T-helper 17 cell (primary cell): ENCODE measurements at regions not wholly inside any gene's neighbourhood (a gene's known extent, or its start where the extent isn't known, plus 50 kb on each side); places are given as distances from the start of the nearest gene placed in this dataset.

ENCODE experiments used
- ATAC-seq: fragments of 150-1000 bp; cut with Tn5 transposase; 2 replicates; pipeline ENCODE4 v1.10.0; 2021; ENCODE audit warnings: mild to moderate bottlenecking, moderate library complexity
- DNase-seq, 3 donors: peaks; one replicate each; pipeline versions ENCODE4 v3.0.0 to v3.0.0-alpha.2; 2020 to 2021
- H3K9me3 ChIP-seq: one replicate; pipeline ENCODE4 v1.7.0; 2013; ENCODE audit warnings: low read length, mild to moderate bottlenecking; ENCODE audit not compliant: control insufficient read depth, poor library complexity, severe bottlenecking
- H3K27ac Mint-ChIP-seq: one replicate; pipeline ENCODE4 v1.8.0; 2022; ENCODE audit warnings: mild to moderate bottlenecking, moderate library complexity, mixed read lengths
- H3K27me3 Mint-ChIP-seq: one replicate; pipeline ENCODE4 v1.8.0; 2022; ENCODE audit warnings: mixed read lengths
- H3K36me3 Mint-ChIP-seq: one replicate; pipeline ENCODE4 v1.8.0; 2022; ENCODE audit warnings: low read depth, mixed read lengths
- H3K4me1 Mint-ChIP-seq: one replicate; pipeline ENCODE4 v1.8.0; 2022; ENCODE audit warnings: mild to moderate bottlenecking, mixed read lengths
- H3K4me3 Mint-ChIP-seq: one replicate; pipeline ENCODE4 v1.8.0; 2022; ENCODE audit warnings: mild to moderate bottlenecking, moderate library complexity, mixed read lengths

DNA sequence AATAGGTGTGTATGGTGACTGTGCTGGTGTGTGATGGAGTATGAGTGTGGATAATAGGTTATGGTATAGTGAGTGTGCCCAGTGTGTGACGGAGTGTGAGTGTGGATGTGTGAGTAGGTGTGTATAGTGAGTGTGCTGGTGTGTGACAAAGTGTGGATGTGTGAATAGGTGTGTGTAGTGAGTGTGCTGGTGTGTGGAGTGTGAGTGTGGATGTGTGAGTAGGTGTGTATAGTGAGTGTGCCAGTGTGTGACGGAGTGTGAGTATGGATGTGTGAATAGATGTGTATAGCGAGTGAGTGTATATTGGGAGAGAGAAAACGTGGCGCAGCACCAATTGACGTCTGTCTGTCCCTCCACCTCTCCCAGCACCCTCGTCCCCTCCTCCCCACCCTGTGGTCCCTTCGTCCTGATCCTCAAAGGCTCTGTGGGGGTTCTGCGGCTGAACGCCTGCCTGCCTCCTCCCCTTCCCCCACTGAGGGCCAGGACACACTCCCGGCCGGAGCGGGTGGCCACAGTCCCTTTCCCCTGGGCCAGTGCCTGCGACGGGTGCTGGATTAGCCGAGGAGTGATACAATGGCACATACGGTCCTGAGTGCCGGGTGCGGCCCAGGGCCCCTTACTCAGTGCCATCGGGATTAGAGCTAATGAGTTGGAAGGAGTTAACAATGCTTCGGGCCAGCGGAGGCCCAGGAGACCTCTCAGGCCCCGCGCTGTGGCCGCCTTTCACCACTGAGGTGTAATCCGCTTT lies 160.0 kb downstream of the MRM1 start:
- H3K4me1 Mint-ChIP-seq: peaks cover 16% of the 10 kb centered on the region
- no peak overlapping the region for H3K4me3 Mint-ChIP-seq
- DNase-seq (no peak), ATAC-seq (no peak)
- H3K9me3 ChIP-seq: no peaks in the 10 kb centered on the region
- H3K27me3 Mint-ChIP-seq: peaks cover 9% of the 10 kb centered on the region
- H3K27ac Mint-ChIP-seq: no peak overlapping the region
- peaks cover 2% of the 10 kb centered on the region for H3K36me3 Mint-ChIP-seq

DNA sequence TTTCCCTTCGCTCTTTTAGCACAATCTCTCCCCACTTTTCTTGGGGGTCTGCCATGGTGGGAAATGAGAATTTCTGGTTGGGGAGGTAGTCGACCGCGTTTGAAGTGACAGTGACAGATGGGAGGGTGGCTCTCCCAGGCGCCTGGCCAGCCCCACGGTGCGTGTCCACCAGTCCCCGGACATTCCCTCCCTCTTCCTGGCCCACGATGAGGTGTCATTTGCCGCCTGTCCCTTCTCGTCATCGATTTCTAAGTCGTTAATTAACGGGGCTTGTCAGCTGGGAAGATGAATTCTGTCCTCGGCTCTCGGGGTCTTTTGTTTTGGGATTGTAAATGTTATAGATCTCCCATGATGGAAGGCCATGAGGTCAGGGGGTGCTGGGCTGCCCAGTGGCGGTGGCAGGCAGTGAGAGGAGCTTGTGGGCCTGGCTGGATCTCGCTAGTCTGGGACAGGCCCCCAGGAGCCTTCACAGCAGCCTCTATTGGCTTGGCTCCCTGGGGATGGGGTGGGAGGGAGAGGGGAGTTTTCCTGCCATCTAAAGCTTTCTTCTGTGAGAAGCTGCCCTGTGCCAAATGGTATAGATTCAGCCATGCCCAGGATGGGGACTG lies 164.2 kb downstream of the MRM1 start:
- peaks cover 18% of the 10 kb centered on the region for H3K27me3 Mint-ChIP-seq
- no peak for DNase-seq
- H3K27ac Mint-ChIP-seq: peak overlapping the region; percentile 12
- H3K9me3 ChIP-seq: no peaks in the 10 kb centered on the region
- H3K36me3 Mint-ChIP-seq: peaks cover 2% of the 10 kb centered on the region
- H3K4me3 Mint-ChIP-seq: no peak overlapping the region
- ATAC-seq: no peak
- peaks cover 14% of the 10 kb centered on the region for H3K4me1 Mint-ChIP-seq

DNA sequence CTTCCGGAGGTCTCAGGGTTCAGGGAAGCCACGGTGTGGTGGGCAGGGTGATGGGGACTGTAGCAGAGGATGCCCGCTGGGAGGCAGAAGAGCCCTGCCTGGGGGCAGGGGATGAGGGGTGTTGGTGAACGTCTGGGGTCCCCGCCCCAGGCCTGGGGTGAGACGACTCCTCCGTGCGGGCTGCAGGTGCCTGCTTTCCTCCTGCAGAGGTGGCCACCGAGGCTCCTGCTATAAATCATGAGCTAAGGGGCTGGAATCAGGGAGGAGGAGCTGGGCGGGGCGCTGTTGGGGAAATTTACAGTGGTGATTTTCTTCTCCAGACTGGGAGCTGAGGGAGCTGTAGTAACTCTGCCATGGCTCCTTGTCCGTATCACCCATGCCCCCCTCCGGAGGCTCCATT lies 167.0 kb downstream of the MRM1 start:
- H3K4me3 Mint-ChIP-seq: no peak overlapping the region
- peaks cover 18% of the 10 kb centered on the region for H3K27me3 Mint-ChIP-seq

DNA sequence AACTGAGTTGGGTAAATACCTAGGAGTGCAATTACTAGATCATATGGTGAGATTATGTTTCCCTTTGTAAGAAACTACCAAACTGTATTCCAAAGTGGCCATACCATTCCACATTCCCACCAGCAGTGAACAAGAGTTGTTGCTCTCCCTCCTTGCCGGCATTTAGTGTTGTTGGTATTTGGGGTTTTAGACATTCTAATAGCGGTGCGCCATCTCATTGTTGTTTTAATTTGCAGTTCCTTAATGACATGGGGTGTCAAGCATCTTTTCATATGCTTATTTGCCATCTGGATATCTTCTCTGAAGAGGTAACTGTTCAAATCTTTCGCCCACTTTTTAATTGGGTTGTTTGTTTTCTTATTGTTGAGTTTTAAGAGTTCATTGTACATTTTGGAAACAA lies 164.2 kb upstream of the LHX1 start:
- H3K4me3 Mint-ChIP-seq: no peak overlapping the region
- peaks cover 2% of the 10 kb centered on the region for H3K4me1 Mint-ChIP-seq
- no peaks in the 10 kb centered on the region for H3K9me3 ChIP-seq
- H3K27ac Mint-ChIP-seq: no peak overlapping the region
- ATAC-seq (no peak), DNase-seq (no peak)
- H3K36me3 Mint-ChIP-seq: no peaks in the 10 kb centered on the region
- peaks cover 25% of the 10 kb centered on the region for H3K27me3 Mint-ChIP-seq

More for the DNA sequence above, 167.0 kb downstream of the MRM1 start:
- Mint-ChIP-seq H3K27ac (no peak overlapping the region), H3K36me3 (peaks cover 2% of the 10 kb centered on the region), H3K4me1 (peaks cover 6% of the 10 kb centered on the region)
- no peaks in the 10 kb centered on the region for H3K9me3 ChIP-seq
- ATAC-seq (no peak), DNase-seq (no peak)

DNA sequence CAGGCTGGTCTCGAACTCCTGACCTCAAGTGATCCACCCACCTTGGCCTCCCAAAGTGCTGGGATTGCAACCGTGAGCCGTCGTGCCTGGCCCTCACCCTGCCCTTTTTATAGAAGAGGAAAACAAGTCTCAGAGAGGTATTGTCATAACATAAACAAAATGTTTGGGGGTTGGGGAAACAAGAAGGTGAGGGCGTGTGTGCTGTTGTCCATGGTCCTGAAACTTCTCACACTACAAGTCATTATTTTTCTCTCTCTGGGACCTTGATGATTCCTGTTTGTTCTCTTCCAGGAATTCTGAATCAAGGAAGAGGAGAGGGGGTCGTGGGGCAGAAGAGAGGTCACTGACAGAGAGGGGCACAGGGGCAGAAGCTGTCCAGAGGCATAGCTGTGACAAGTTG lies 160.2 kb upstream of the LHX1 start:
- DNase-seq: no peak
- Mint-ChIP-seq H3K36me3 (no peaks in the 10 kb centered on the region), H3K27me3 (peaks cover 57% of the 10 kb centered on the region), H3K4me1 (peaks cover 2% of the 10 kb centered on the region), H3K4me3 (no peak overlapping the region), H3K27ac (no peak overlapping the region)
- no peak for ATAC-seq
- no peaks in the 10 kb centered on the region for H3K9me3 ChIP-seq

DNA sequence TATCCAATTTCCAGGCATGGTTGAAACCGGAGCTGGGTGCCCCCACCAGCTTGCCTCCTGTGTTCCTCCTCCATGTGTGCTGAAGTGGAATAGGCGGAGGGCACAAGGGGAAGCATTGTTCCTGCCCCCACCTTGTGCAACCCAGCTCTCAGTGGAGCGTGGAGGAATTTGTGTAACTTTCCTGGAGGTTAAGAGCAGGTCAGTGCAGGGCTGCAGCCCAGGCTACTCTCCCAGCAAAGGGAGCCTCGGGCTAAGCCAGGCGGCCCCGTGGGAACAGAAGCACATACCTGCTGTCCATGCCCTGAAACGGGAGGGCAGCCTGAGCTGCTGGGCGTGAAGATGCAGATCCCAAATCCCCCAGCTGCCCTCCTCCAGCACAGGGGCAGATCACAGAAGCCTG lies 158.8 kb upstream of the LHX1 start:
- peaks cover 69% of the 10 kb centered on the region for H3K27me3 Mint-ChIP-seq

DNA sequence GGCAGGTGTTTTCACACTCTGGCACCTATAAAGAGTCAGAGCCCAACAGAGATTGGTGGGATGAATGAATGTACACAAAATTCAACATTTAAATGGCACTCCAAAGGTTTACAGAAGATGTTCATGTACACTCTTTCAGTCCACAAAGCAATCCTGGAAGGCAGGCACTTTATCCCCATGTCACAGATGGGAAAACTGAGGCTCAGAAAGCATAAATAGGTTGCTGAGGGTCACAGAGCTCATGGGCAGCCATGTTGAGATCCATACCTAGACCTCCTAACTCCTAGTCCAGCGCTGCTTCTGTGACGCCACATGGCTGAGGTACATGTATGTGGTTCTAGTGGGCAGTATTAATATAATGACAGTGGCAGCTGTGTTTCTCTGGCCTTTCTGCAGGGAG lies 157.7 kb upstream of the LHX1 start:
- Mint-ChIP-seq H3K27me3 (peaks cover 72% of the 10 kb centered on the region), H3K36me3 (no peaks in the 10 kb centered on the region), H3K4me3 (no peak overlapping the region), H3K4me1 (peaks cover 2% of the 10 kb centered on the region), H3K27ac (no peak overlapping the region)
- ATAC-seq (no peak), DNase-seq (no peak)
- H3K9me3 ChIP-seq: no peaks in the 10 kb centered on the region

More for the DNA sequence above, 158.8 kb upstream of the LHX1 start:
- DNase-seq (no peak), ATAC-seq (no peak)
- H3K9me3 ChIP-seq: no peaks in the 10 kb centered on the region
- Mint-ChIP-seq H3K27ac (no peak overlapping the region), H3K4me3 (no peak overlapping the region), H3K4me1 (peaks cover 2% of the 10 kb centered on the region), H3K36me3 (no peaks in the 10 kb centered on the region)

DNA sequence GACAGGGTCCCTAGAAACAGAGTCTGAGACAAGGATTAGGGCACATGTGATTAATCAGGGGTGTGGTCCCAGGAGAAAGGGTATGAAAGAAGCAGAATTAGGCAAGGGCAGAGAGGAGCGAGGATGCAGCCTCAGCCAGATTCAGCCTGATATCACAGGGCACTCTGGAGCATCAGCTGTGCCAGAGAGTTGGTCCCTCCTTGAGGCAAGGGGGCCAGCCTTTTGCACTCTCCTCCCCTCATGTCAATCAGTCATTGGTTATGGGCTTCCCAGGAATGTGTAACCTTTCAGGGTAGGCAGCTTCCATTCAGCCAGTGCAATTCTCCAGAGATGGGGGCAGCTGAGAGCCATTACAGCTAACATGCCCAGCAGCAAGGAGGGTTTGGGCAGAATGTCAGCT lies 152.6 kb upstream of the LHX1 start:
- Mint-ChIP-seq H3K27ac (no peak overlapping the region), H3K27me3 (peaks cover 47% of the 10 kb centered on the region), H3K4me1 (peaks cover 2% of the 10 kb centered on the region), H3K36me3 (peaks cover 2% of the 10 kb centered on the region), H3K4me3 (no peak overlapping the region)
- no peak for DNase-seq
- ATAC-seq: no peak
- no peaks in the 10 kb centered on the region for H3K9me3 ChIP-seq

DNA sequence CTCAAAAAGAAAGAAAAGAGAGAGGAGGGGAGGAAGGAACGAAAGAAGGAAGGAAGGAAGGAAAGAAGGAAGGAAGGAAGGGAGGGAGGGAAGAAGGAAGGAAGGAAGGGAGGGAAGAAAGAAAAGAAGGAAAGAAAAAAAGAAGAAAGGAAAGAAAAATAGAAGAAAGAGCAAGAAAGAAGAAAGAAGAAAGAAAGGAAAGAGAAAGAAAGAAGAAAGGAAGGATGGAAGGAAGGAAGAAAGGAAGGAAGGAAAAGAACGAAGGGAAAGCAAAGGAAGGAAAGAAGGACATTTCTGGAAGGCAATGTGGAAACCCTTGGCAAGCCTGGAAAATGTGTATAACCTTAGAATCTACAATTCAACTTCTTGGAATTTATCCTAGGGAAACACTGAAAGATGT lies 150.4 kb upstream of the LHX1 start:
- no peak for ATAC-seq
- peaks cover 4% of the 10 kb centered on the region for H3K36me3 Mint-ChIP-seq
- no peaks in the 10 kb centered on the region for H3K9me3 ChIP-seq
- peaks cover 2% of the 10 kb centered on the region for H3K4me1 Mint-ChIP-seq
- DNase-seq: no peak
- H3K27ac Mint-ChIP-seq: no peak overlapping the region
- H3K4me3 Mint-ChIP-seq: no peak overlapping the region
- peaks cover 51% of the 10 kb centered on the region for H3K27me3 Mint-ChIP-seq

DNA sequence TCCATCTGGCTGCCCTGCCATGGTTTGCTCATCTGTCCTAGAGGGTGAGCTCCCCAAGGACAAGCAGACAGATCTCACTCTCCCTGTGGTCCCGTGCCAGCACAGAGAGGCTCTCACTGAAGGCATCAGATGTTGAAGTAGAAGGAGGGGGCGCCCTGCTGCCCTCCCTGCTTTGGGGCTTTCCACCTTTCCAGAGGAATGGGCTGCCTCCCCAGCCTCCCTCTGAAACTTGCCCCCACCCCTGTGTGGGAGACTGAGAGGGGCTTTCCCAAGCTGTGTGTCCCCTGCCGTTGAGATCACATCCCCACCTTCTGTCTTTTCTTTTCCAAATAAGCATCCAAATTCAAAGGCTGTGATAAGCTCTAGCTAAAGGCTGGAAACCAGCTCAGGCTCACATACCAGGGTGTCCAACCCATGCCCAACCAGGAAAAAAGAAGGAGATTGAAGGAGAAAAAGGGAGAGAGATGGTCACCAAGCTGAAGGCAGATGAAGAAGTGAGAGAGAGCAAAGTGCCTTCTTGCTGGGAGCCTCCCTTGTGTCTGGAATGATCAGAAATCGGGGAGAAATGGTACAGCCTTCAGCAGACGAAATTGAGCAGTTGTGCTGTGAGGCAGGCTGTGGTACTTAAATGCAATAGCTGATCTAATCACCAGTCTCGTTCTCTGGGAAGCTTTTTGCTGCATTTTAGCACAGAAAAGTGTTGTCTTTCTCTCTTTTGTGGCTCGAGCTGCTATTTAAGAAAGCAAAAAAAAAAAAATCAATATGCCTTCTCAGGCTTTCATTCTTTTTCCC lies 145.9 kb upstream of the LHX1 start:
- H3K27me3 Mint-ChIP-seq: peaks cover 31% of the 10 kb centered on the region
- no peak overlapping the region for H3K4me3 Mint-ChIP-seq
- peaks cover 2% of the 10 kb centered on the region for H3K36me3 Mint-ChIP-seq
- ATAC-seq (no peak), DNase-seq (no peak)
- H3K9me3 ChIP-seq: no peaks in the 10 kb centered on the region
- peak overlapping the region; percentile 12 for H3K27ac Mint-ChIP-seq
- peaks cover 2% of the 10 kb centered on the region for H3K4me1 Mint-ChIP-seq

DNA sequence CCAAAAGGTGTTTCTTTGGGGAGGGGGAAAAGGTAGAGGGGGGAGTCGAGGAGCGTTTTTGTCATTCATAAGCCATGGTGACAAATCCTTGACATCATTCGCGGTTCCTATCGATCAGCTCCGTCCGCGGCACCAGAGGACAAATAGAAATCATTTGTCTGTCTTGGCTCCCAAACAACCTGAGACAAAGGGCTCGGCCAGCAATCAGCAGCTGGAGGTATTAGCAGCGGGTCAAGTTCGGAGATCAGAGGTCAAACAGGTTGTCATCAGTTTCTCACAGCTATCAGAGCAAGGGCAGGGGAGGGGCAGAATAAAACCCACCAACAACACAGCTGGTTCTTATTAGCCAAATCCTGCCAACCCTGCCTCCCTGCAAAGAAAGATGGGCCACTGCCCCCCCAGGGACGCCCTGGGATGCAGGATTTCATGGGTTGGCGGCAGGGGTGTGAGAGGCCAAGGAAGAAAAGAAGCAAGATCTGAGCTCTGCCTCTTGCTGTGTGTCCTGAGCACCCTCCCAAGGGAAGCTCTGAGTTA lies 145.3 kb upstream of the LHX1 start:
- H3K27ac Mint-ChIP-seq: peak overlapping the region; percentile 12
- ATAC-seq (no peak), DNase-seq (no peak)
- no peak overlapping the region for H3K4me3 Mint-ChIP-seq
- peaks cover 2% of the 10 kb centered on the region for H3K36me3 Mint-ChIP-seq
- H3K4me1 Mint-ChIP-seq: peaks cover 2% of the 10 kb centered on the region
- H3K9me3 ChIP-seq: no peaks in the 10 kb centered on the region
- peaks cover 31% of the 10 kb centered on the region for H3K27me3 Mint-ChIP-seq

DNA sequence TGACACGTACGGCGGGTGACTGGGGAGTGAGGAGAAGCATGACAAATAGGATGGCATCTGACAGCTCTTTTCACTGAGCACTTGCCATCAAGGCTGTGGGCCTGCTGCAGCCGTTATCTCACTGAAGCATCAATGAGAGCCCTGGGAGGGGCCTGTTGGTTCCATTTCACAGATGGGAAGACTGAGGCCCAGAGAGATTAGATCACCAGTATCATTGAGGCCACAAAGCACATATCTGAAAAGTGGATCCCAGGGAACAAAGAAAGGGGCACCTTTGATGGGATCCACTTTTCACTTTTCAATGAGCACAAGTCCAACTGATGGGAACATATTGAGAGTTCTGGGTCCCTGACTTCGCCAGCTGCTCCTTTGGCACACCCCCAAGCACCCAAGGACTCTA lies 144.4 kb upstream of the LHX1 start:
- no peak overlapping the region for H3K27ac Mint-ChIP-seq
- H3K4me3 Mint-ChIP-seq: no peak overlapping the region
- peaks cover 31% of the 10 kb centered on the region for H3K27me3 Mint-ChIP-seq
- H3K36me3 Mint-ChIP-seq: peaks cover 2% of the 10 kb centered on the region
- no peak for DNase-seq
- no peaks in the 10 kb centered on the region for H3K9me3 ChIP-seq
- no peak for ATAC-seq
- H3K4me1 Mint-ChIP-seq: peaks cover 2% of the 10 kb centered on the region

DNA sequence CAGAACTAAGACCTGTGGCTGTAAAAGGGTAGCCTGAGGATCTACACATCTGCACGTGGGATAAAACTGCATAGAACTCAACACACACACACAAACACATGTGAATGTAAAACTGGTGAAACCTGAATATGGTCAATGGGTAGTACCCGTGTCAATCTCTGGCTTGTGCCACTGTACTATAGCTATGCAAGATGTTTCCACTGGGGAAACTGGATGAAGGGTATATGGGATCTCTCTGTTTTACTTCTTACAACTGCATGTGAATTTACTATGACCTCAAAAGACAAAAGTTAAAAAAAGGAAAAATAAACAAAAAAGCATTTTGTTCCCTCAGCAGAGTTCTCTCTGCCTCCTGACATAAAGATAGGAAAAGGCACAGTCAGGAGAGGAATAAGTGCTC lies 143.3 kb upstream of the LHX1 start:
- H3K36me3 Mint-ChIP-seq: peaks cover 2% of the 10 kb centered on the region
- H3K9me3 ChIP-seq: no peaks in the 10 kb centered on the region
- H3K27ac Mint-ChIP-seq: no peak overlapping the region
- H3K27me3 Mint-ChIP-seq: peaks cover 25% of the 10 kb centered on the region
- peaks cover 2% of the 10 kb centered on the region for H3K4me1 Mint-ChIP-seq
- H3K4me3 Mint-ChIP-seq: no peak overlapping the region
- DNase-seq: no peak
- ATAC-seq: no peak
